ENCODE measurements at regions not wholly inside any gene's neighbourhood (a gene's known extent, or its start where the extent isn't known, plus 50 kb on each side); places are given as distances from the start of the nearest gene placed in this dataset.

DNA sequence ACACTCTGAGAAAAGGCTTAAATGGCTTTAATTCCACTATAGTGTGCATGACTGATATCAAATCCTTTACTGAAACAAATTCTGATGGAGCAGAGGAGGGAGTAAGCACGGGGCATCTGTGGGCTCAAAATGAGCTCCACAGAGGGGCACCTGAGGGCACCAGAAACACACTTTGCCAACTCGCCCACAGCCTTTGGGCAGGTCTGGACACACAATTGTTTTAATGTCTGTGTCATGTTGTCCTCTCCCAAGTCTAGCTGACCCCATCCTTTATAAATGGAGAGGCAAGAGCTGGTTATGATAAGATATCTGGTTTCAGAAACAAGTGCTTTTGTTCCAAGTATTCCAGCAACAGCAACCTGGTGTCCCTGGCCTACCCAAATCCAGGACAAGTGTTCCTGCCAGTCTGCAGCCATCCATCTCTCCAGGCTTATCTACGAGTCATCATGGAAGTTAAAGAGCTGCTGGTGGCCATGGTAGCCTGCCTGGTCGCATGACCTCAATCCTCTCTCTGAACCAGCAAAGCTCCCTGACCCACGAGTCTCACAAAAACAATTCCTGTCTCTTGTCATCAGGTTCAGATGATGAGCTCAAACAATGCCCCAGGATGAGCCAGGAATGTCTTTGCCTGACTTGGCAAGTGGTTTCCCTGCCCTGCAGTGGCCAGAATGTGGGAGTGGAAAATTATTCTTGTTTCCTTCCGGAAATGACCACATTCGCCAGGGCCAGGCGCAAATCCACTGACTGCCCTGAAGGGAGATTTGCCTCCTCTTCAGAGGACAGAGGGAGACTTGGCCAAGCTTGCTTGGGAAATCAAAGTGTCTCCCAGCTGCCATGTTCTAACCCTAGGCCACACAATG, 64.4 kb upstream of the TPM1 start:
- POLR2A ChIA-PET = interaction anchor here (0.7 to 2.2 kb wide), 4 partner anchors 38 to 69 kb away, joined by 3 to 6 read pairs (median 3); partner anchors contain the start of gene TPM1
- no peak overlapping the region for H3K4me3 ChIP-seq (ENCODE audit: low read depth, low read length)
- TF ChIP-seq, protein P1, sequence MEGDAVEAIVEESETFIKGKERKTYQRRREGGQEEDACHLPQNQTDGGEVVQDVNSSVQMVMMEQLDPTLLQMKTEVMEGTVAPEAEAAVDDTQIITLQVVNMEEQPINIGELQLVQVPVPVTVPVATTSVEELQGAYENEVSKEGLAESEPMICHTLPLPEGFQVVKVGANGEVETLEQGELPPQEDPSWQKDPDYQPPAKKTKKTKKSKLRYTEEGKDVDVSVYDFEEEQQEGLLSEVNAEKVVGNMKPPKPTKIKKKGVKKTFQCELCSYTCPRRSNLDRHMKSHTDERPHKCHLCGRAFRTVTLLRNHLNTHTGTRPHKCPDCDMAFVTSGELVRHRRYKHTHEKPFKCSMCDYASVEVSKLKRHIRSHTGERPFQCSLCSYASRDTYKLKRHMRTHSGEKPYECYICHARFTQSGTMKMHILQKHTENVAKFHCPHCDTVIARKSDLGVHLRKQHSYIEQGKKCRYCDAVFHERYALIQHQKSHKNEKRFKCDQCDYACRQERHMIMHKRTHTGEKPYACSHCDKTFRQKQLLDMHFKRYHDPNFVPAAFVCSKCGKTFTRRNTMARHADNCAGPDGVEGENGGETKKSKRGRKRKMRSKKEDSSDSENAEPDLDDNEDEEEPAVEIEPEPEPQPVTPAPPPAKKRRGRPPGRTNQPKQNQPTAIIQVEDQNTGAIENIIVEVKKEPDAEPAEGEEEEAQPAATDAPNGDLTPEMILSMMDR (IDR thresholded peaks at IDR 0.05; ENCODE audit: insufficient read depth, low read length, missing control alignments) = no peak
- CTCF ChIA-PET = interaction anchor here (1.4 to 1.6 kb wide), 3 partner anchors 13 to 169 kb away, joined by 3 to 5 read pairs (median 3); no protein-coding TSS in a partner anchor
- DNase-seq (ENCODE audit: low read depth, low spot score) = peak; percentile 52

DNA sequence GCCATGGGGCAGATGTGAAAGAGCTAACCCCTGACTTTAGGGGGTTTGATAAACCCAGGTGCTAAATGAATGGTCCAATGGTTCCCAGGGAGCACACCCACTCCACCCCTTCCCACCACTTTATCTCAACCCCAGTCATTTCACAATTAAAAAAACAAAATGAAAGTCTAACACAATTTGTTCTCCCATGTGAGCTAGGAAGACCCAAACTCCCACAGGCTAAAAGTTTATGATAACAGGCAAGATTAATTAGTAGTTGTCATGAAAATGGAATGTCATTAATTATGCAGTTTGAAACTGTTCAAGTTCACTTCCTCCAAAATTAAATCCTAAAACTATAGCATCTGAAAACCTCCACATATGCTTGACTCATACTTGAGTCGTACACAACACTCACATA, 63.3 kb upstream of the TPM1 start:
- TF ChIP-seq, protein P1 (IDR thresholded peaks at IDR 0.05; ENCODE audit: insufficient read depth, low read length, missing control alignments) = no peak
- CTCF ChIA-PET = interaction anchor here (0.8 kb wide), 1 partner anchor 9 kb away, joined by 3 read pairs; no protein-coding TSS in a partner anchor
- H3K4me3 ChIP-seq (ENCODE audit: low read depth, low read length) = no peak overlapping the region
- no peak for DNase-seq (ENCODE audit: low read depth, low spot score)
- POLR2A ChIA-PET = interaction anchor here (2.2 kb wide), 1 partner anchor 63 kb away, joined by 6 read pairs; the partner anchor contains the start of gene TPM1

DNA sequence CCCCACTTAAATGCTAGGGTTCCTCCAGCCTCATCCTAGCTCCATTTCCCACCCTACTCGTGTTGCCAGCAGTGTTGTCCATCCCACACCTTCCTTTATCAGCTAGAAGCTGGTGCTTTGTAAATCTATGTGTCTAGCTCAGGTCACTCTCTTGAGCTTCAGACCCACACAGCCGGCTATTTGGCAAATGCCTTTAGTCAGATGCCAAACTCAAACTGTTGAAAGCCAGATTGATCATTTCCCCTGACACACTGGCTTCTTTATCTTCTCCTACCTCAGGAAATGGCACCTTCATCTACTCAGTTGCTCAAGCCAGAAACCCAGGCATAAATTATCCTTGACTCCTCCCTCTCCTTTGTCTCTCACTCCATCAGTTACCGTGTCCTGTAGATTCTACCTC, 61.5 kb upstream of the TPM1 start:
- POLR2A ChIA-PET = no interaction called here
- CTCF ChIA-PET = no interaction called here
- no peak for DNase-seq (ENCODE audit: low read depth, low spot score)
- TF ChIP-seq, protein P1 (IDR thresholded peaks at IDR 0.05; ENCODE audit: insufficient read depth, low read length, missing control alignments) = no peak
- H3K4me3 ChIP-seq (ENCODE audit: low read depth, low read length) = no peak overlapping the region

DNA sequence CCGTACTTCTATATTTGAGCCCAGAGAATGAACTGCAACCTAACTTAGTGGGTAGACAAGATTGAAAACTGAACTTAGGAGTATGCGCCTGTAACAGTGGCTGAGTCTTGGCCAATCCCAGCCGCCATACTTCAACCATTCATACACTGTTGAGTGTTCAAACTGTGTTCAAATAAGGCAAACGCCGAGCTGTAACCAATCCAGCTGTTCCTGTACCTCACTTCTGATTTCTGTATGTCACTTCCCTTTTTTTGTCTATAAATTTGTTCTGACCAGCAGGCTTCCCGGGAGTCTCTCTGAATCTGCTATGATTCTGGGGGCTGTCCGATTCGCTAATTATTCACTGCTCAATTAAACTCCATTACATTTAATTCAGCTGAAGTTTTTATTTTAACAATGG, 58.6 kb upstream of the TPM1 start:
- TF ChIP-seq, protein P1 (IDR thresholded peaks at IDR 0.05; ENCODE audit: insufficient read depth, low read length, missing control alignments) = no peak
- no peak overlapping the region for H3K4me3 ChIP-seq (ENCODE audit: low read depth, low read length)
- DNase-seq (ENCODE audit: low read depth, low spot score) = no peak
- ChIA-PET CTCF (no interaction called here), POLR2A (no interaction called here)

DNA sequence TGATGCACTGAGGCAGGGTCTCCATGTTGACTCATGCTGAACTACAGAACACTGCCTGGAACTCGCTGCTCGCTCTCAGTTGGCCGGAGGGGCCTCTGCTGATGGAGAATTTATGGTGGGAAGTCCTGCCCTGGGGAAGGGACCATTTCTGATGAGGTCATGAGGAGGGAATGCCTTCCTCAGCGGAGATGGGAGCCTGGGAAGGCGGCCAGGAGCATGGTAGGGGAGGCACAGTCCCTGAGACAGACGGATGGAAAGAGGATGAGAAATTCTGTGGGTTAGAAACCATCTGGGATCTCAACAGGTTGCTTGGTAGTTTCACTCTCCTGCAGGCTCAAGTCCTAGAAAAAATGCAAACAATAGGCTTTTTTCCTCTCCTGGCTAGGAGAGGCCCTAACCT, 56.8 kb upstream of the TPM1 start:
- peak; percentile 57 for DNase-seq (ENCODE audit: low read depth, low spot score)
- POLR2A ChIA-PET = no interaction called here
- TF ChIP-seq, protein P1 (IDR thresholded peaks at IDR 0.05; ENCODE audit: insufficient read depth, low read length, missing control alignments) = no peak
- CTCF ChIA-PET = no interaction called here
- no peak overlapping the region for H3K4me3 ChIP-seq (ENCODE audit: low read depth, low read length)

DNA sequence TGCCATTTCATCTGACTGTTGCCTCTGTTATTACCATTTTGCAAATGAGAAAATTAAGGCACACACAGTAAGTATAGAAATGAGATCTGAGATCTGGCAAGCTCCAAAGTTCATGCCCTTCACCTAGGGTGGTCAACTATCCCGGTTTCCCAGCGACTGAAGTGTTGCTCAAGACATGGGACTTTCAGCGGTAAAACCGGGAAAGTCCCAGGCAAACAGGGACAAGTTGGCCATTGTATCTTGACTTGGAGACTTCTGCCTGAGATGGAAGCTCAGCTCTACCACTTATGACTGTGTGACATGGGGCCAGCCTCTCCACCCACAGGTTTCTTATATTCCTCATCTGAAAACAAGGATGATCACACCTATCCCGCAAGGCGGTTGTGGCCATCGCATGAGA, 55.6 kb upstream of the TPM1 start:
- CTCF ChIA-PET = interaction anchor here (0.8 to 1.8 kb wide), 3 partner anchors 13 to 368 kb away, joined by 3 to 4 read pairs (median 3); no protein-coding TSS in a partner anchor
- no peak overlapping the region for H3K4me3 ChIP-seq (ENCODE audit: low read depth, low read length)
- POLR2A ChIA-PET = no interaction called here
- TF ChIP-seq, protein P1 (IDR thresholded peaks at IDR 0.05; ENCODE audit: insufficient read depth, low read length, missing control alignments) = no peak
- no peak for DNase-seq (ENCODE audit: low read depth, low spot score)
